GM18861 (cell line): ENCODE measurements at regions not wholly inside any gene's neighbourhood (a gene's known extent, or its start where the extent isn't known, plus 50 kb on each side); places are given as distances from the start of the nearest gene placed in this dataset.
"Not testable (repeated sequence)": the region's sequence is repeated elsewhere in the genome, so short reads cannot be mapped to it uniquely, and the experiment has no call there.

Experiments used
- ATAC-seq: cut with Tn5 transposase; IDR thresholded peaks from one replicate; pipeline ENCODE4 v1.9.1; 2021; ENCODE audit not compliant: unreplicated experiment

GRCh38 chr6:6474170-6474920 lies 114.2 kb upstream of the LY86 start:
- no peak for ATAC-seq

GRCh38 chr6:6479785-6480184 lies 108.7 kb upstream of the LY86 start:
- ATAC-seq: no peak

GRCh38 chr6:6482256-6482655 lies 106.3 kb upstream of the LY86 start:
- ATAC-seq: no peak

- ATAC-seq: no peak
Observed at GRCh38 chr6:6483168-6483567, 105.4 kb upstream of the LY86 start.

GRCh38 chr6:6483733-6484132 lies 104.8 kb upstream of the LY86 start:
- no peak for ATAC-seq

- ATAC-seq: no peak
Observed at GRCh38 chr6:6484681-6485080, 103.8 kb upstream of the LY86 start.

- ATAC-seq: no peak
Observed at GRCh38 chr6:6486595-6486994, 101.9 kb upstream of the LY86 start.

GRCh38 chr6:6491761-6492160 lies 96.8 kb upstream of the LY86 start:
- ATAC-seq: no peak

GRCh38 chr6:6492675-6493074 lies 95.8 kb upstream of the LY86 start:
- no peak for ATAC-seq

GRCh38 chr6:6494139-6494538 lies 94.4 kb upstream of the LY86 start:
- ATAC-seq: not testable (repeated sequence)

GRCh38 chr6:6494677-6495076 lies 93.8 kb upstream of the LY86 start:
- ATAC-seq: no peak

GRCh38 chr6:6495851-6496250 lies 92.7 kb upstream of the LY86 start:
- no peak for ATAC-seq

- no peak for ATAC-seq
Observed at GRCh38 chr6:6497541-6497940, 91.0 kb upstream of the LY86 start.

- no peak for ATAC-seq
Observed at GRCh38 chr6:6497976-6498375, 90.5 kb upstream of the LY86 start.

- ATAC-seq: no peak
Observed at GRCh38 chr6:6503191-6503590, 85.3 kb upstream of the LY86 start.

- no peak for ATAC-seq
Observed at GRCh38 chr6:6505111-6505510, 83.4 kb upstream of the LY86 start.

- no peak for ATAC-seq
Observed at GRCh38 chr6:6508643-6509042, 79.9 kb upstream of the LY86 start.

- ATAC-seq: no peak
Observed at GRCh38 chr6:6509284-6509683, 79.2 kb upstream of the LY86 start.

- ATAC-seq: no peak
Observed at GRCh38 chr6:6512711-6513110, 75.8 kb upstream of the LY86 start.

GRCh38 chr6:6515691-6516607 lies 72.6 kb upstream of the LY86 start:
- no peak for ATAC-seq

- ATAC-seq: no peak
Observed at GRCh38 chr6:6516666-6517458, 71.7 kb upstream of the LY86 start.
